ENCODE measurements at regions not wholly inside any gene's neighbourhood (a gene's known extent, or its start where the extent isn't known, plus 50 kb on each side); places are given as distances from the start of the nearest gene placed in this dataset.

GRCh38 chr13:56735537-56735942 lies 405.2 kb upstream of the PRR20A start (continued):
- no peak for TF ChIP-seq SRF (IDR thresholded peaks at IDR 0.05; ENCODE audit: low read depth, low read length)
- TF ChIP-seq ATF3 (IDR thresholded peaks at IDR 0.05; ENCODE audit: insufficient read depth, low read depth, low read length) = no peak
- TF ChIP-seq ZNF274 (IDR thresholded peaks at IDR 0.05; ENCODE audit: borderline replicate concordance, extremely low read depth, low read length) = no peak
- TF ChIP-seq HDAC6 (IDR thresholded peaks at IDR 0.05; ENCODE audit: low read depth, low read length) = no peak
- TF ChIP-seq RBBP5 (IDR thresholded peaks at IDR 0.05; ENCODE audit: borderline replicate concordance, low read depth, low read length) = no peak
- no peak for TF ChIP-seq RNF2 (IDR thresholded peaks at IDR 0.05; ENCODE audit: borderline replicate concordance, low read depth, low read length, missing control alignments, poor library complexity, severe bottlenecking)

All from H1 (cell line).